GM19467 (cell line): ENCODE measurements at regions not wholly inside any gene's neighbourhood (a gene's known extent, or its start where the extent isn't known, plus 50 kb on each side); places are given as distances from the start of the nearest gene placed in this dataset.

Experiments used
- ATAC-seq: cut with Tn5 transposase; IDR thresholded peaks from one replicate; pipeline ENCODE4 v1.9.1; 2021; ENCODE audit warnings: mild to moderate bottlenecking, moderate library complexity; ENCODE audit not compliant: unreplicated experiment

- ATAC-seq = no peak
Observed at GRCh38 chr5:13480834-13481233, 463.7 kb downstream of the DNAH5 start.

- no peak for ATAC-seq
Observed at GRCh38 chr5:13478831-13479465, 465.5 kb downstream of the DNAH5 start.

- ATAC-seq = no peak
Observed at GRCh38 chr5:13477118-13477737, 467.3 kb downstream of the DNAH5 start.

- no peak for ATAC-seq
Observed at GRCh38 chr5:13472842-13473241, 471.6 kb downstream of the DNAH5 start.

- ATAC-seq = no peak
Observed at GRCh38 chr5:13470975-13471374, 473.5 kb downstream of the DNAH5 start.

- no peak for ATAC-seq
Observed at GRCh38 chr5:13470263-13470662, 474.2 kb downstream of the DNAH5 start.

- no peak for ATAC-seq
Observed at GRCh38 chr5:13464532-13465193, 479.8 kb downstream of the DNAH5 start.

GRCh38 chr5:13460587-13460986 is 483.9 kb downstream of the DNAH5 start:
- no peak for ATAC-seq

GRCh38 chr5:13454050-13454449 is 490.4 kb downstream of the DNAH5 start:
- no peak for ATAC-seq

GRCh38 chr5:13448843-13449242 is 495.6 kb downstream of the DNAH5 start:
- ATAC-seq = no peak

- no peak for ATAC-seq
Observed at GRCh38 chr5:13439430-13439829, 505.1 kb downstream of the DNAH5 start.

- ATAC-seq = no peak
Observed at GRCh38 chr5:13427827-13428557, 516.5 kb downstream of the DNAH5 start.

GRCh38 chr5:13412040-13412595 is 532.4 kb downstream of the DNAH5 start:
- no peak for ATAC-seq

GRCh38 chr5:13408616-13409015 is 535.9 kb downstream of the DNAH5 start:
- ATAC-seq = no peak

- ATAC-seq = no peak
Observed at GRCh38 chr5:13403351-13403750, 541.1 kb downstream of the DNAH5 start.

GRCh38 chr5:13385066-13385465 is 559.4 kb downstream of the DNAH5 start:
- no peak for ATAC-seq

GRCh38 chr5:13382232-13382631 is 562.3 kb downstream of the DNAH5 start:
- ATAC-seq = no peak

- ATAC-seq = no peak
Observed at GRCh38 chr5:13378091-13378490, 566.4 kb downstream of the DNAH5 start.

GRCh38 chr5:13359344-13359743 is 585.1 kb downstream of the DNAH5 start:
- no peak for ATAC-seq

- ATAC-seq = no peak
Observed at GRCh38 chr5:13358342-13358741, 586.1 kb downstream of the DNAH5 start.

- no peak for ATAC-seq
Observed at GRCh38 chr5:13357929-13358328, 586.6 kb downstream of the DNAH5 start.
